PC-3 (cell line): ENCODE measurements at regions not wholly inside any gene's neighbourhood (a gene's known extent, or its start where the extent isn't known, plus 50 kb on each side); places are given as distances from the start of the nearest gene placed in this dataset.

ENCODE experiments used
- CTCF ChIP-seq: fragments of 300-600 bp; sonication (generic); conservative IDR thresholded peaks from 2 replicates; pipeline ENCODE4 v1.5.1; 2017; ENCODE audit warnings: antibody characterized with exemption, low read depth, mild to moderate bottlenecking, low read length
- EZH2phosphoT487 ChIP-seq: fragments of 300-600 bp; sonication (generic); IDR thresholded peaks from 2 replicates; pipeline ENCODE4 v1.6.1; 2018; ENCODE audit warnings: mild to moderate bottlenecking, antibody characterized with exemption, low read length, borderline replicate concordance

GRCh38 chr9:118630931-118631595, 738.2 kb downstream of the BRINP1 start:
- no peak for TF ChIP-seq EZH2phosphoT487
- no peak for TF ChIP-seq CTCF
